CD14-positive monocyte (primary cell): ENCODE measurements at regions not wholly inside any gene's neighbourhood (a gene's known extent, or its start where the extent isn't known, plus 50 kb on each side); places are given as distances from the start of the nearest gene placed in this dataset.

Source experiments
- DNase-seq, 3 donors: peaks; one replicate each; pipeline ENCODE4 v3.0.0-alpha.2; 2011 to 2022
- H2AFZ ChIP-seq: 2 replicates; pipeline ENCODE4 v1.6.0; 2012; ENCODE audit warnings: mild to moderate bottlenecking, low read depth, low read length, inconsistent platforms; ENCODE audit not compliant: insufficient read depth, poor library complexity, severe bottlenecking
- H3K27ac ChIP-seq, 2 donors: 1 replicate in 1 of 2; 2 replicates in 1 of 2; pipeline ENCODE4 v1.5.1; 2012 to 2013; ENCODE audit warnings: low read length in 2 of 2, control low read depth in 1 of 2, inconsistent platforms in 1 of 2, low read depth in 1 of 2, mild to moderate bottlenecking in 1 of 2
- H3K27me3 ChIP-seq, 2 donors: one replicate each; pipeline versions ENCODE4 v1.6.0 to v1.6.1; 2011 to 2013; ENCODE audit warnings: low read length in 2 of 2; ENCODE audit not compliant: control insufficient read depth in 2 of 2, insufficient read depth in 2 of 2
- H3K36me3 ChIP-seq, 2 donors: replicated peaks in 1 of 2; 1 replicate in 1 of 2; 2 replicates in 1 of 2; pipeline versions ENCODE4 v1.5.1 to v1.6.1; 2012 to 2013; ENCODE audit warnings: low read length in 2 of 2, control low read depth in 1 of 2, inconsistent platforms in 1 of 2, mild to moderate bottlenecking in 1 of 2; ENCODE audit not compliant: insufficient read depth in 2 of 2, control insufficient read depth in 1 of 2
- H3K4me1 ChIP-seq, 2 donors: 1 replicate in 1 of 2; 2 replicates in 1 of 2; pipeline versions ENCODE4 v1.5.1 to v1.6.1; 2012 to 2013; ENCODE audit warnings: low read length in 2 of 2, control low read depth in 1 of 2, inconsistent platforms in 1 of 2, mild to moderate bottlenecking in 1 of 2, moderate library complexity in 1 of 2; ENCODE audit not compliant: insufficient read depth in 2 of 2, control insufficient read depth in 1 of 2
- H3K4me2 ChIP-seq: replicated peaks from 2 replicates; pipeline ENCODE3; 2012; ENCODE audit warnings: low read length, moderate library complexity, mild to moderate bottlenecking; ENCODE audit not compliant: poor library complexity, severe bottlenecking; ENCODE audit errors: extremely low read depth
- H3K4me3 ChIP-seq, 3 experiments: fragments of 200-600 bp in 1 of 3; sonication (generic) in 1 of 3; replicated peaks in 1 of 3; 1 replicate in 2 of 3; 2 replicates in 1 of 3; pipeline ENCODE4 v1.5.1; 2011 to 2013; ENCODE audit warnings: low read length in 3 of 3, mild to moderate bottlenecking in 3 of 3, control low read depth in 2 of 3, low read depth in 2 of 3, inconsistent platforms in 1 of 3, moderate library complexity in 1 of 3
- H3K79me2 ChIP-seq: 2 replicates; pipeline ENCODE4 v1.6.0; 2012; ENCODE audit warnings: mild to moderate bottlenecking, control low read depth, inconsistent platforms, low read length, moderate library complexity; ENCODE audit not compliant: insufficient read depth
- H3K9ac ChIP-seq: 2 replicates; pipeline ENCODE4 v1.6.0; 2017; ENCODE audit warnings: low read length, mild to moderate bottlenecking; ENCODE audit not compliant: insufficient read depth, poor library complexity, severe bottlenecking
- H3K9me3 ChIP-seq, 2 donors: replicated peaks in 1 of 2; 1 replicate in 1 of 2; 2 replicates in 1 of 2; pipeline versions ENCODE4 v1.5.1 to v1.6.1; 2012 to 2013; ENCODE audit warnings: low read length in 2 of 2, control low read depth in 1 of 2; ENCODE audit not compliant: control insufficient read depth in 1 of 2, insufficient read depth in 1 of 2
- H4K20me1 ChIP-seq: 2 replicates; pipeline ENCODE4 v1.6.0; 2012; ENCODE audit warnings: mild to moderate bottlenecking, low read length, control low read depth, moderate library complexity; ENCODE audit not compliant: insufficient read depth
- H3K27ac Mint-ChIP-seq, 7 donors: one replicate each; pipeline ENCODE4 v1.8.0; 2020; ENCODE audit warnings: mild to moderate bottlenecking in 7 of 7, mixed read lengths in 7 of 7, moderate library complexity in 6 of 7, inconsistent platforms in 2 of 7
- H3K27me3 Mint-ChIP-seq, 3 donors: one replicate each; pipeline ENCODE4 v1.8.0; 2021 to 2022; ENCODE audit warnings: low read depth in 3 of 3, mild to moderate bottlenecking in 3 of 3, mixed read lengths in 3 of 3, moderate library complexity in 3 of 3, inconsistent platforms in 1 of 3
- H3K36me3 Mint-ChIP-seq, 2 donors: one replicate each; pipeline ENCODE4 v1.8.0; 2020; ENCODE audit warnings: mixed read lengths in 2 of 2, inconsistent platforms in 1 of 2, mild to moderate bottlenecking in 1 of 2
- H3K4me1 Mint-ChIP-seq: one replicate; pipeline ENCODE4 v1.8.0; 2020; ENCODE audit warnings: mild to moderate bottlenecking, mixed read lengths
- H3K4me3 Mint-ChIP-seq, 2 donors: one replicate each; pipeline ENCODE4 v1.8.0; 2020; ENCODE audit warnings: mild to moderate bottlenecking in 2 of 2, mixed read lengths in 2 of 2, moderate library complexity in 1 of 2
- H3K9me3 Mint-ChIP-seq, 7 donors: one replicate each; pipeline ENCODE4 v1.8.0; 2020 to 2022; ENCODE audit warnings: mixed read lengths in 7 of 7, mild to moderate bottlenecking in 6 of 7, moderate library complexity in 6 of 7, inconsistent platforms in 2 of 7
- whole genome bisulfite sequencing: methylation state at CpG from one replicate; pipeline ENCODE4 v1.1.5; 2013; ENCODE audit warnings: missing lambda C conversion rate; ENCODE audit not compliant: insufficient coverage; 5-methylcytosine and 5-hydroxymethylcytosine counted together
- intact Hi-C, 2 donors: fragments of 100-400 bp; cut with micrococcal nuclease; formaldehyde crosslinking; loops; one replicate each; pipeline versions ENCODE4 v1.15.0 to v1.15.1; 2023
- TF ChIP-seq, protein P1 (sequence below): fragments of 200-600 bp; IDR thresholded peaks from one replicate; pipeline ENCODE4 v1.8.0; 2022; ENCODE audit warnings: antibody characterized with exemption, mild to moderate bottlenecking

DNA sequence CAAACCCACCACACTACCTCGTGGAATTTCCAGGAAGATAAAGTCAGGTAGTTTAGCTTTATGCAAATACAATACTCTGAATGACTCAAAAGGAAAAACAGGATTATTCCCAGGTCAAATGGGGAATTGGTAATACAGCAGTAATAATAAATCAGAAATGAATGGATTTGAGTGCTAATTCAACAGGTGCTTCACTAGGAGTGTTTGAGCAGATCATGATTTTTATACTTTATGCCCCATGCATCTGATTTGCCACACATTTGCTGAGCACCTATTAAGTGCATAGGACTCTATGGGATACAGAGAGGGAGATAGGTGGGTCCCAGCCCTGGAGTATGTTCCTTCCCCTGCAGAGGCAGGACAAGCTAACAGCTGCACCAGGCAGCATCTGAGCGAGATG is 381.4 kb upstream of the PODXL start:
- H3K27ac ChIP-seq: no peak overlapping the region
- no peak overlapping the region for H3K9ac ChIP-seq
- no peak overlapping the region for H3K4me3 ChIP-seq
- no peaks in the 10 kb centered on the region for H3K79me2 ChIP-seq
- H3K36me3 ChIP-seq: no peaks in the 10 kb centered on the region
- Mint-ChIP-seq H3K4me3 (no peak overlapping the region), H3K27ac (no peak overlapping the region), H3K4me1 (no peaks in the 10 kb centered on the region), H3K9me3 (peaks cover 4 to 12% (median 7%) of the 10 kb centered on the region in 7 donors), H3K27me3 (peaks cover 2 to 7% (median 7%) of the 10 kb centered on the region in 3 donors), H3K36me3 (no peaks in the 10 kb centered on the region)
- 100% methylated on average over 1 of the region's 2 CpGs for WGBS
- H4K20me1 ChIP-seq: no peaks in the 10 kb centered on the region
- intact Hi-C loops: no loop called here
- H3K9me3 ChIP-seq: peaks cover 8 to 11% of the 10 kb centered on the region in 2 donors
- H3K27me3 ChIP-seq: no peaks in the 10 kb centered on the region
- TF ChIP-seq, protein P1, sequence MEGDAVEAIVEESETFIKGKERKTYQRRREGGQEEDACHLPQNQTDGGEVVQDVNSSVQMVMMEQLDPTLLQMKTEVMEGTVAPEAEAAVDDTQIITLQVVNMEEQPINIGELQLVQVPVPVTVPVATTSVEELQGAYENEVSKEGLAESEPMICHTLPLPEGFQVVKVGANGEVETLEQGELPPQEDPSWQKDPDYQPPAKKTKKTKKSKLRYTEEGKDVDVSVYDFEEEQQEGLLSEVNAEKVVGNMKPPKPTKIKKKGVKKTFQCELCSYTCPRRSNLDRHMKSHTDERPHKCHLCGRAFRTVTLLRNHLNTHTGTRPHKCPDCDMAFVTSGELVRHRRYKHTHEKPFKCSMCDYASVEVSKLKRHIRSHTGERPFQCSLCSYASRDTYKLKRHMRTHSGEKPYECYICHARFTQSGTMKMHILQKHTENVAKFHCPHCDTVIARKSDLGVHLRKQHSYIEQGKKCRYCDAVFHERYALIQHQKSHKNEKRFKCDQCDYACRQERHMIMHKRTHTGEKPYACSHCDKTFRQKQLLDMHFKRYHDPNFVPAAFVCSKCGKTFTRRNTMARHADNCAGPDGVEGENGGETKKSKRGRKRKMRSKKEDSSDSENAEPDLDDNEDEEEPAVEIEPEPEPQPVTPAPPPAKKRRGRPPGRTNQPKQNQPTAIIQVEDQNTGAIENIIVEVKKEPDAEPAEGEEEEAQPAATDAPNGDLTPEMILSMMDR: no peak
- no peak overlapping the region for H2AFZ ChIP-seq
- no peak overlapping the region for H3K4me2 ChIP-seq
- H3K4me1 ChIP-seq: no peaks in the 10 kb centered on the region
- no peak for DNase-seq

DNA sequence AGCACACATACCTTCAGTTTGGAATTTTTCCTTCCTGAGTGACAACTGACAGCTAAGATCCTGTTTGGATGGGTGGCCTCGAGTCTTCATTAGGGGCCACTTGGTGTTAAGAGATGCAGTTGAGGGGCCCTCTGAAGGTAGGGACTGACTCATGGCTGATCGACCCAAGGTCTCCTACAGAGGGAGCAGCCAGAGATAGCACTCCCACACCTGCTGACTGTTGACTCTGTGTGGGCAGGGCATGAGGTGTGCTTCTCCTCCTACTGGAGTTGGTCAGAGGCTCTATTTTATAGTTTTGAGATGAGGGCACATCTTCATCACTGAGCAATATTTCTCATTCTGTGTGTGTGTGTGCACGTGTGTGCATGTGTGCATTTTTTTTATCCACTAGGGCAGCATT is 378.8 kb upstream of the PODXL start:
- H4K20me1 ChIP-seq: no peaks in the 10 kb centered on the region
- no peaks in the 10 kb centered on the region for H3K79me2 ChIP-seq
- no peak overlapping the region for H3K4me3 ChIP-seq
- Mint-ChIP-seq H3K9me3 (peaks cover 3 to 13% (median 8%) of the 10 kb centered on the region in 7 donors), H3K4me1 (no peaks in the 10 kb centered on the region), H3K36me3 (no peaks in the 10 kb centered on the region), H3K27me3 (peaks cover 0 to 6% (median 5%) of the 10 kb centered on the region in 3 donors), H3K4me3 (no peak overlapping the region), H3K27ac (no peak overlapping the region)
- H3K36me3 ChIP-seq: no peaks in the 10 kb centered on the region
- no peaks in the 10 kb centered on the region for H3K27me3 ChIP-seq
- no peaks in the 10 kb centered on the region for H3K4me1 ChIP-seq
- H2AFZ ChIP-seq: no peak overlapping the region
- H3K9ac ChIP-seq: no peak overlapping the region
- peaks cover 10 to 12% of the 10 kb centered on the region in 2 donors for H3K9me3 ChIP-seq
- intact Hi-C loops: no loop called here
- DNase-seq: no peak
- H3K27ac ChIP-seq: no peak overlapping the region
- WGBS: no CpG with 5 or more reads among the region's 3 CpGs
- TF ChIP-seq, protein P1: no peak
- no peak overlapping the region for H3K4me2 ChIP-seq
